Activated naive CD8-positive, alpha-beta T cell treated with anti-CD3 and anti-CD28 coated beads for 36 hours (primary cell): ENCODE measurements at regions not wholly inside any gene's neighbourhood (a gene's known extent, or its start where the extent isn't known, plus 50 kb on each side); places are given as distances from the start of the nearest gene placed in this dataset.

ENCODE experiments used
- DNase-seq: peaks from one replicate; pipeline ENCODE4 v3.0.0; 2021
- H3K27ac Mint-ChIP-seq: one replicate; pipeline ENCODE4 v1.8.0; 2022; ENCODE audit warnings: mild to moderate bottlenecking, moderate library complexity, mixed read lengths
- H3K27me3 Mint-ChIP-seq: one replicate; pipeline ENCODE4 v1.8.0; 2022; ENCODE audit warnings: mild to moderate bottlenecking, mixed read lengths
- H3K36me3 Mint-ChIP-seq: one replicate; pipeline ENCODE4 v1.8.0; 2021; ENCODE audit warnings: mild to moderate bottlenecking, mixed read lengths
- H3K4me1 Mint-ChIP-seq: one replicate; pipeline ENCODE4 v1.8.0; 2021; ENCODE audit warnings: mixed read lengths
- H3K4me3 Mint-ChIP-seq: one replicate; pipeline ENCODE4 v1.8.0; 2022; ENCODE audit warnings: mild to moderate bottlenecking, moderate library complexity, mixed read lengths
- H3K9me3 Mint-ChIP-seq: one replicate; pipeline ENCODE4 v1.8.0; 2022; ENCODE audit warnings: mixed read lengths

DNA sequence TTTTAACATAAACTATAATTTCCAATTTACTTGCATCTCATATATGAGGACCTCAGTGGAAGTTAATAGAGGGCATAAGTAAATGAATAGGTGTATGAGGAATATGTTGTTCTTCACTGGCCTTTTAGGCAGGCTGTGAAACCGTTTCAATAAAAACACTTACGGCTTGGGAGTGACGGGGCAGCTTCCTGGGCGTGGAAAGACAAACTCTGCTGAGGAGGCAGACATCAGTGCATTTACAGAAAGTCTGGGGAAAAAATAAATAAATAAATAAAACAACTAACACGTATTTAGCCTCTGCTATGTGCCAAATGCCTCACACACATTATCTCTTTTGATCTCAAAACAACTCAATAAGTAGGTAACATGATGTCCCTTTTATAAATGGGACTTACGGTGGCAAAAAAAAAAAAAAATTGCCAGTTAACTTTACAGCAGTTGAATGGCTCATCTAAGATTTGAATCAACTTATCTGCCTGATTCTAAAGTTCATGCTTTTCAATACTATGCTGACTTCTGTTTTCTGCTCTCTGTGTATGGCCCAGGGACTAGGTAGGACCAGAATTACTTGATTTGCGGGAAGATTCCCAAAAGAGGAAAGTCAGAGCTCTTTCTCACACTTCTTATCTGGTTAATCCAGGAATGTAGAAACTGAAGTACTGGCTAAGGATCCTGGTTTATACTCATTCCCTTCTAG is 77.5 kb upstream of the LRATD1 start:
- DNase-seq: no peak
- H3K4me1 Mint-ChIP-seq: no peaks in the 10 kb centered on the region
- no peak overlapping the region for H3K4me3 Mint-ChIP-seq
- H3K36me3 Mint-ChIP-seq: no peaks in the 10 kb centered on the region
- H3K27ac Mint-ChIP-seq: no peak overlapping the region
- H3K27me3 Mint-ChIP-seq: no peaks in the 10 kb centered on the region
- no peaks in the 10 kb centered on the region for H3K9me3 Mint-ChIP-seq

DNA sequence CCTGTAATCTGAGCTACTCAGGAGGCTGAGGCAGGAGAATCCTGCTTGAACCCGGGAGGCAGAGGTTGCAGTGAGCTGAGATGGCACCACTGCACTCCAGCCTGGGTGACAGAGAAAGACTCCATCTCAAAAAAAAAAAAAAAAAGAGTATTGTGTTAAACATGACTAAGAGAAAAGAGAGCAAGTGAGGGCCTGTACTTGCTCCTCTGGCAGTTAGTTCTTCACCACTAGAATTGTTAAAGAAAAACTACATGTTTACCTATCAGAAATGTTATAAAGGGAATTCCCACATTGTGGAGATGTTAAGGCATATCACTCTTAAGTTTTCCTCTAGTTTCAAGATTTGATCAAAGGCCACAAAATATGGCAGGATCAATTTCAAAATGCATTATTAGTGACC is 75.4 kb upstream of the LRATD1 start:
- Mint-ChIP-seq H3K27me3 (no peaks in the 10 kb centered on the region), H3K27ac (no peak overlapping the region), H3K4me3 (no peak overlapping the region), H3K9me3 (no peaks in the 10 kb centered on the region), H3K4me1 (no peaks in the 10 kb centered on the region), H3K36me3 (no peaks in the 10 kb centered on the region)
- no peak for DNase-seq

DNA sequence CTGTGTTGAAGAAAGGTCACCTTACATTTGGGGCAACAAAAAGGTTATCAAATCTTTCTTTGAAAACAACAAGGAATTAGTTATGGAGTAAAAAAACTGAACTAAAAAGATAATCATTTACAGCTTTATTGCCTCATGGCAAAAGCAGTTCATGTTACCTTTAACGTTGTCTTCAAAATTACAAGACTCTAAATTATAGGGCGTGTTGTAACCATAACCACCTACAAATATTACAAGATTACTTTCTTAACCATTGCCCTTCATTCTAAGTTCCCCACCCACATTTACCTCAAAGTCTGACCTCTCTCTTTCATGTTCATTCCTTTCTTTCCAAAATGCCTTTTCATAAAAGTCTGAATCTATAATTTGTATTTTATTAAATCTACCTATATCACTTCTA is 74.6 kb upstream of the LRATD1 start:
- Mint-ChIP-seq H3K9me3 (no peaks in the 10 kb centered on the region), H3K4me1 (no peaks in the 10 kb centered on the region), H3K4me3 (no peak overlapping the region), H3K27me3 (no peaks in the 10 kb centered on the region), H3K36me3 (no peaks in the 10 kb centered on the region), H3K27ac (no peak overlapping the region)
- no peak for DNase-seq

DNA sequence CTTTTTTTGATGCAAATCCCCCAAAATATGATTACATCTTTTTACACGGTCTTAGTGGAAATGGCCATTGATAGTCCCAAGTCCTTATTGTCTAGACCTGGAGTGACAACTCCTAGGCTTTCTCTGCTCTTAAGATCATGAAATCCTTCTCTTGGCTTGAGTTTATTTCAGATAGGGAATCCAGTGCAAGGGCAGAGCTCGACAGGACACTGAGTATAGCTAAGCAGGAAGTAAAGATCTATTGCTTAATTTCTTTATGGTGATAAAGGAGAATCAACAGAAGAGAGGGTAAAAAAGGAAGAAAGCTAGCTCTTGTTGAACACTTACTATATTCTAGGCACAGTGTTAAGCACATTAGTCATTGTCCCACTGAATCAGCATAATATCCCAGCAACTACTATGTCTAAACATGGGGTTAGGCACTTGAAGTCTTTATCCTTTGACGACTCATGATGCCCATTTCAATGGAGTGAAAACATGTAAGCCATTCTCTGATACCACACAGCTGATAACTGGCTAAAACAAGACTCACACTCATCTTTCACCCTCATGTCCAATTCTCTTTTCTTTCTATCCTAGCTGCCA is 74.1 kb upstream of the LRATD1 start:
- Mint-ChIP-seq H3K4me3 (no peak overlapping the region), H3K4me1 (no peaks in the 10 kb centered on the region), H3K27me3 (no peaks in the 10 kb centered on the region), H3K9me3 (no peaks in the 10 kb centered on the region), H3K27ac (no peak overlapping the region), H3K36me3 (no peaks in the 10 kb centered on the region)
- DNase-seq: no peak

DNA sequence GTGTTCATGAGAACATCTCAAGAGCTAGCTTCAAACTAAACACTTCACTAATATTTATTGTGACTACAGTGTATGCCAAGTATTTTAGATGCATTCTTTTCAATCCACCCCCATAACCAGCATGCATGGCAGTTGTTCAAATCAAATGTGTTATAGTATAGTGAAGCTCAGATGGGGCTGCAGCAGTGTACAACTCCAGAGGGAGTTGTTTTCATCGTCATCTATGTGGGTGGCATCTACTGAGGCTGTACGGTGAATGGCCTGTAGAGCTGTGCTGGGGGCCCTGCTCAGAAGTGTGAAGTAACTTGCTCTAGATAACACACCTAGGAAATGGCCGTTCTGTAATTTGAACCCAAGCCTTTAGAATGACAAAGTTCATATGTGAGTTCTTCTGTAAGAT is 71.8 kb upstream of the LRATD1 start:
- Mint-ChIP-seq H3K27ac (no peak overlapping the region), H3K4me3 (no peak overlapping the region), H3K9me3 (no peaks in the 10 kb centered on the region), H3K36me3 (no peaks in the 10 kb centered on the region), H3K27me3 (no peaks in the 10 kb centered on the region), H3K4me1 (no peaks in the 10 kb centered on the region)
- DNase-seq: no peak

DNA sequence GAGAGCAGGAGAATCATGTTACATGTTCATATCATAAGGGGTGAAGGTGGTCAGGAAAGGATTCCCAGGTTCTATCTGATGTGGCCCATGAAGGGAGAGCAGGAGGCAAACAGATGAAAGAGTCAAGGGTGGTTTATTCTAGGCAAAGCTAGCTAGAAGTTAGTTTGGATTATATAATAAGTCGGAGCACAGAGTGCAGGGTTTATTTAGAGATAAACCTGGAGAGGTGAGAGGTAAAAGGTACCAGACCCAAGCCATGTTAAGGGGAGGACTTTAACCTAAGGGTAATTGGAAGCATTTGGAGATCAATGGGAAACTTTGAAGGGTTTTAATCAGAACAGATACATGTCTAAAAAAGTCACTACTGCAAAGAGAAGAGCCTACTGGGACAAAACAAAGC is 69.2 kb upstream of the LRATD1 start:
- Mint-ChIP-seq H3K36me3 (no peaks in the 10 kb centered on the region), H3K4me1 (no peaks in the 10 kb centered on the region), H3K27me3 (no peaks in the 10 kb centered on the region), H3K27ac (no peak overlapping the region), H3K9me3 (no peaks in the 10 kb centered on the region), H3K4me3 (no peak overlapping the region)
- DNase-seq: no peak

DNA sequence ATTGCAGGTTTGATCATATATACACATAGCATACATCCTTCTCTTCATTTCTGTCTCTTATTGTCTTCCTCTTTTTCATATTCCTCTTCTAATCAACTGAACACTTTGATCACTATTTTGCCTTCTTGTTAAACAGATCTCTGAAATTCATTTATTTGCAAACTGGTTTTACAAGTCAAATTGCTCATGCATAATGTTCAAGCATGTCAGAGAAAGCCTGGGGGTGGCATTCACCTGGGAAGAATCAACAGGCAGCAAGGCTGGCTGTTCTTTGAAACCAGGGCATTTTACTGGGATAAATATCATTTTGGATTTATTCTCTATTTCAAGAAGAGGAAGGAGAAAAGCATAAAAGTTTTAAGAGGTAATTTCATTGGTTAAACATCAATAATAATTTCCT is 66.9 kb upstream of the LRATD1 start:
- Mint-ChIP-seq H3K4me1 (no peaks in the 10 kb centered on the region), H3K27ac (no peak overlapping the region), H3K4me3 (no peak overlapping the region)

DNA sequence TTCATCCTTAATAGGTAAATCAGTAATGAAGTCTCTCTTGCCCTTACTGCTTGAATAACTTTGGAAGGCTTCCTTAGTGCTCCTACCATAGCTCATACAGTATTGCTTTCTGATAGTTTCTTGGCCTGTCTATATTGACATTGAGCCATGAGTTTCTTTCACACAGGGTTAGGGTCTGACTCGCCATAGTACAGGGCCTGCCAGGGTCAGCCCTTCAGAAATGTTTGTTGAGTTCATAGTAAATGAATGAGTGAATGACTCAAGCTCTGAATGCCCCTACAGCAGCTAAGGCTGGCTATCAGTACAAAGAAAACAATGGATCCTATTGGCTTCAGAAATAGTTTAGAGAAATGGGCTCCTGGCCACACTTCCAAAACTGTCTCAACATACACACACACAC is 65.0 kb upstream of the LRATD1 start:
- Mint-ChIP-seq H3K36me3 (no peaks in the 10 kb centered on the region), H3K4me3 (no peak overlapping the region), H3K27me3 (no peaks in the 10 kb centered on the region), H3K4me1 (no peaks in the 10 kb centered on the region), H3K27ac (no peak overlapping the region), H3K9me3 (no peaks in the 10 kb centered on the region)
- DNase-seq: no peak

More for the DNA sequence above, 66.9 kb upstream of the LRATD1 start:
- no peak for DNase-seq
- H3K9me3 Mint-ChIP-seq: no peaks in the 10 kb centered on the region
- no peaks in the 10 kb centered on the region for H3K27me3 Mint-ChIP-seq
- H3K36me3 Mint-ChIP-seq: no peaks in the 10 kb centered on the region

DNA sequence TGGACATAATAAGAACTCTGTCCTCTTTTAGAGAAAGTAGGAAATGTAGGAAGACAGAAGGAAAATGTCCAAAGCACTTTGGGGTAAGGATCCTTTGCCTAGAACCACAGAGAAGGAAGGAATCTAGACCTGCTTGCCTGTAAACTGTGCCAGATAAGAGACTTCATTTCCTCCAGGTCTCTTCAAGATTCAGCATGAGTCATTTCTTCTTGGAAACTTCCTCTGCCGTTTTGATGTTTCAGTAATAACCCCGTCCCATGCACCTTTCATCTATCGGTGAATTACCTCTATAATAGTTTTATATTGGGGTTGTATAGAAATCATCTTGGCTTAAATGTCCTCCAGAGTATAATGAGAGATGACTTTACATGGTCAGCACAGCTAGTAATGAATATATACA is 63.2 kb upstream of the LRATD1 start:
- H3K9me3 Mint-ChIP-seq: no peaks in the 10 kb centered on the region
- no peak overlapping the region for H3K27ac Mint-ChIP-seq
- no peaks in the 10 kb centered on the region for H3K27me3 Mint-ChIP-seq
- DNase-seq: no peak
- H3K4me3 Mint-ChIP-seq: no peak overlapping the region
- no peaks in the 10 kb centered on the region for H3K36me3 Mint-ChIP-seq
- no peaks in the 10 kb centered on the region for H3K4me1 Mint-ChIP-seq

DNA sequence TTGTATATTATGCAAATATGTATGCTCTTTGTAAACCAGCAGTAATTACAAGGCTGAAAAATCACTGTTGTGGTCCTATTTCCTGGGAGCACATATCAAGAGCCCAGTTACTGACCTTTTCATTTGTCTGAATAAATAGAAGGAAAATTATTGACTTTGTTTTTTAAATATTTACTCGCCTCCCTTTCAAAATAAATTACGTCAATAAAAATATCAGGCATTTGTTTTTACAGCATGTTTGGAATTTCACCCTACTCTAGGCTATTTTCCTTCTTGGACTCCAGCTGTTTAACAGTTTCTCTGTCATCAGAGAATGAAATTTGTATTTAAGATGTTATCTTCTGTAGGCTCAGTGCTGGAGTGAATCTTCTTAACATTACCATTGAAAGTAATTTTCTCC is 59.9 kb upstream of the LRATD1 start:
- Mint-ChIP-seq H3K27me3 (no peaks in the 10 kb centered on the region), H3K4me3 (no peak overlapping the region), H3K9me3 (no peaks in the 10 kb centered on the region), H3K27ac (no peak overlapping the region), H3K36me3 (no peaks in the 10 kb centered on the region), H3K4me1 (no peaks in the 10 kb centered on the region)
- no peak for DNase-seq

DNA sequence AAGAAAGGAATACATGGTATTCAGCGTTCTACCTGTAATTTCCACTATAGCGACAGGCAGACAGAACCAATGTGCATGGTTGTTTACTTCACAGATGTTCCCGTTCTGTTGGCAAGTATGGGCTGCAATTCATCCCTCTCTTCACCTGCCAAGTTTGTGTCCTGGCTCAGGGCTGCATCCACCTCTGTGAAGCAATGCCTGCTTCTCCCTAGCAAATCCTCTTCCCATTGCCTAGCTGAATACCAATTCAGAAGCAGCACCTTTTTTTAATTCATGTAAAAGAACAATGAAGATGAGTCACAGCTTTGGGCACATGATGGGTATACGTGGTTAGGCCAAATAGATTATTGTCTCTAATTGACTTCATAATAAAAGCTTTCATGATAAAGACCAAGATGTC is 54.7 kb upstream of the LRATD1 start:
- Mint-ChIP-seq H3K4me3 (no peak overlapping the region), H3K36me3 (no peaks in the 10 kb centered on the region), H3K27ac (no peak overlapping the region), H3K4me1 (no peaks in the 10 kb centered on the region), H3K27me3 (no peaks in the 10 kb centered on the region), H3K9me3 (no peaks in the 10 kb centered on the region)
- DNase-seq: no peak
